MM.1S (cell line): ENCODE measurements at regions not wholly inside any gene's neighbourhood (a gene's known extent, or its start where the extent isn't known, plus 50 kb on each side); places are given as distances from the start of the nearest gene placed in this dataset.
A peak's percentile ranks its signal among the peaks of the same experiment; 100 is the strongest.
"Not testable (repeated sequence)": the region's sequence is repeated elsewhere in the genome, so short reads cannot be mapped to it uniquely, and the experiment has no call there.

Experiments used
- DNase-seq: peaks from one replicate; pipeline ENCODE4 v3.0.0-alpha.2; 2015
- H2AFZ ChIP-seq: fragments of 300-600 bp; sonication (generic); 2 replicates; pipeline ENCODE4 v1.6.0; 2016; ENCODE audit warnings: antibody characterized with exemption, low read length
- H3F3A ChIP-seq: fragments of 300-600 bp; sonication (generic); 2 replicates; pipeline ENCODE4 v1.6.1; 2016; ENCODE audit warnings: mild to moderate bottlenecking, antibody characterized with exemption, low read length, moderate library complexity, mixed read lengths; ENCODE audit not compliant: insufficient read depth
- H3K27ac ChIP-seq: fragments of 300-600 bp; sonication (generic); 2 replicates; pipeline ENCODE4 v1.5.1; 2016; ENCODE audit warnings: mild to moderate bottlenecking, low read length
- H3K27me3 ChIP-seq: fragments of 300-600 bp; sonication (generic); replicated peaks from 2 replicates; pipeline ENCODE4 v1.6.0; 2016; ENCODE audit warnings: low read length; ENCODE audit not compliant: insufficient read depth
- H3K36me3 ChIP-seq: fragments of 300-600 bp; sonication (generic); replicated peaks from 2 replicates; pipeline ENCODE4 v1.6.1; 2016; ENCODE audit warnings: mild to moderate bottlenecking, low read length, mixed read lengths; ENCODE audit not compliant: insufficient read depth
- H3K4me1 ChIP-seq: fragments of 300-600 bp; sonication (generic); 2 replicates; pipeline ENCODE4 v1.6.1; 2016; ENCODE audit warnings: low read length, mixed read lengths
- H3K4me2 ChIP-seq: fragments of 300-600 bp; sonication (generic); 2 replicates; pipeline ENCODE4 v1.6.0; 2016; ENCODE audit warnings: low read depth, low read length
- H3K4me3 ChIP-seq: fragments of 300-600 bp; sonication (generic); 2 replicates; pipeline ENCODE4 v1.5.1; 2016; ENCODE audit warnings: low read length, mixed read lengths
- H3K79me2 ChIP-seq: fragments of 300-600 bp; sonication (generic); 2 replicates; pipeline ENCODE4 v1.6.1; 2016; ENCODE audit warnings: mixed run types, low read length, mixed read lengths
- H3K9ac ChIP-seq: fragments of 300-600 bp; sonication (generic); 2 replicates; pipeline ENCODE4 v1.6.1; 2016; ENCODE audit warnings: low read length, mixed read lengths
- H3K9me2 ChIP-seq: fragments of 300-600 bp; sonication (generic); replicated peaks from 2 replicates; pipeline ENCODE4 v1.6.1; 2016; ENCODE audit warnings: mild to moderate bottlenecking, low read length, mixed read lengths; ENCODE audit not compliant: insufficient read depth
- H3K9me3 ChIP-seq: fragments of 300-600 bp; sonication (generic); replicated peaks from 2 replicates; pipeline ENCODE4 v1.6.1; 2016; ENCODE audit warnings: mild to moderate bottlenecking, low read length, mixed read lengths; ENCODE audit not compliant: insufficient read depth
- H4K20me1 ChIP-seq: fragments of 300-600 bp; sonication (generic); 2 replicates; pipeline ENCODE4 v1.6.1; 2016; ENCODE audit warnings: mild to moderate bottlenecking, low read length, moderate library complexity, mixed read lengths; ENCODE audit not compliant: insufficient read depth
- CTCF ChIP-seq: fragments of 300-600 bp; sonication (generic); IDR thresholded peaks from 2 replicates; pipeline ENCODE4 v1.5.1; 2016; ENCODE audit warnings: antibody characterized with exemption, low read length, mixed read lengths
- EZH2 ChIP-seq: fragments of 300-600 bp; sonication (generic); optimal IDR thresholded peaks from 2 replicates; pipeline ENCODE3; 2017; ENCODE audit warnings: low read depth, mild to moderate bottlenecking, antibody characterized with exemption, low read length, mixed read lengths
- EZH2phosphoT487 ChIP-seq: fragments of 300-600 bp; sonication (generic); IDR thresholded peaks from 2 replicates; pipeline ENCODE4 v1.6.1; 2018; ENCODE audit warnings: antibody characterized with exemption, low read length

GRCh38 chrX:53831662-53832635, 145.4 kb upstream of the HUWE1 start:
- H3K9me2 ChIP-seq = no peaks in the 10 kb centered on the region
- no peak overlapping the region for H3K27ac ChIP-seq
- peak; percentile 30 for DNase-seq
- no peaks in the 10 kb centered on the region for H3K9me3 ChIP-seq
- no peaks in the 10 kb centered on the region for H3K4me1 ChIP-seq
- H3F3A ChIP-seq = no peaks in the 10 kb centered on the region
- no peak overlapping the region for H3K9ac ChIP-seq
- H2AFZ ChIP-seq = no peak overlapping the region; the same call in 1 of the 2 replicates
- TF ChIP-seq EZH2 (no peak), CTCF (peak; percentile 53)
- H3K79me2 ChIP-seq = no peaks in the 10 kb centered on the region
- no peaks in the 10 kb centered on the region for H3K27me3 ChIP-seq
- H4K20me1 ChIP-seq = no peaks in the 10 kb centered on the region
- H3K4me3 ChIP-seq = no peak overlapping the region
- no peaks in the 10 kb centered on the region for H3K36me3 ChIP-seq
- no peak overlapping the region for H3K4me2 ChIP-seq

GRCh38 chrX:53824686-53825085, 138.2 kb upstream of the HUWE1 start:
- no peak for DNase-seq
- H3K36me3 ChIP-seq = no peaks in the 10 kb centered on the region
- no peak overlapping the region for H3K4me3 ChIP-seq

GRCh38 chrX:53818115-53818514, 131.6 kb upstream of the HUWE1 start:
- H3K4me2 ChIP-seq, H3K9ac ChIP-seq, H3F3A ChIP-seq, H3K36me3 ChIP-seq, H3K27ac ChIP-seq, H3K4me3 ChIP-seq, H3K27me3 ChIP-seq, H3K9me2 ChIP-seq, H3K79me2 ChIP-seq, H4K20me1 ChIP-seq, DNase-seq, H3K4me1 ChIP-seq, H2AFZ ChIP-seq, H3K9me3 ChIP-seq: not testable (repeated sequence)

More at GRCh38 chrX:53824686-53825085, 138.2 kb upstream of the HUWE1 start:
- TF ChIP-seq EZH2phosphoT487 = no peak
- no peak for TF ChIP-seq CTCF
- no peak for TF ChIP-seq EZH2
- Histone ChIP-seq H3K9ac (no peak overlapping the region), H4K20me1 (no peaks in the 10 kb centered on the region), H3K27ac (no peak overlapping the region), H3K4me1 (no peaks in the 10 kb centered on the region), H3K79me2 (no peaks in the 10 kb centered on the region), H3K9me3 (no peaks in the 10 kb centered on the region), H3K27me3 (no peaks in the 10 kb centered on the region), H3F3A (no peaks in the 10 kb centered on the region), H3K9me2 (no peaks in the 10 kb centered on the region), H2AFZ (no peak overlapping the region), H3K4me2 (no peak overlapping the region)

- DNase-seq = no peak
- no peaks in the 10 kb centered on the region for H3K36me3 ChIP-seq
- H3K4me1 ChIP-seq = no peaks in the 10 kb centered on the region
- H3K79me2 ChIP-seq = no peaks in the 10 kb centered on the region
- no peaks in the 10 kb centered on the region for H3K9me3 ChIP-seq
- H3K4me3 ChIP-seq = no peak overlapping the region
- H3K27me3 ChIP-seq = no peaks in the 10 kb centered on the region
- H3F3A ChIP-seq = no peaks in the 10 kb centered on the region
- no peaks in the 10 kb centered on the region for H3K9me2 ChIP-seq
- no peak overlapping the region for H3K27ac ChIP-seq
- no peaks in the 10 kb centered on the region for H4K20me1 ChIP-seq
- H2AFZ ChIP-seq = no peak overlapping the region
- no peak overlapping the region for H3K9ac ChIP-seq
- TF ChIP-seq EZH2 (no peak), EZH2phosphoT487 (no peak), CTCF (no peak)
- no peak overlapping the region for H3K4me2 ChIP-seq
Observed at GRCh38 chrX:53817548-53817947, 131.0 kb upstream of the HUWE1 start.
